HCT116 (cell line): ENCODE measurements at regions not wholly inside any gene's neighbourhood (a gene's known extent, or its start where the extent isn't known, plus 50 kb on each side); places are given as distances from the start of the nearest gene placed in this dataset.

Experiments
- ATAC-seq: fragments of 200-7000 bp; cut with Tn5 transposase; 2 replicates; pipeline ENCODE4 v1.9.1; 2020; ENCODE audit warnings: mild to moderate bottlenecking, moderate library complexity
- BruUV-seq: library from RNA; stranded (reverse); fragments of 400-500 nt; replicated peaks from 2 replicates; lab custom pipeline; 2021; lab: Mats Ljungman, UMichigan
- CTCF ChIA-PET: fragments of 300-600 bp; sonication (Branson Sonifier 250); formaldehyde crosslinking; loops from one replicate; lab custom pipeline; 2021; ENCODE audit warnings: antibody characterized with exemption; lab: Charles Lee
- POLR2A ChIA-PET: fragments of 300-600, 350-600 bp; sonication (Branson Sonifier 250); formaldehyde crosslinking; loops from one replicate; lab custom pipeline; 2021; ENCODE audit warnings: antibody characterized with exemption; lab: Charles Lee
- RAD21 ChIA-PET, 2 experiments: fragments of 300-600 bp; sonication (Branson Sonifier 250); formaldehyde crosslinking; loops; one replicate each; lab custom pipeline; 2023; ENCODE audit warnings: low total read pairs in 2 of 2; ENCODE audit not compliant: uncharacterized antibody in 2 of 2, unreplicated experiment in 2 of 2, low non-redundant PET in 1 of 2; lab: Charles Lee
- DNase-seq: peaks from one replicate; pipeline ENCODE4 v3.0.0-alpha.2; 2010; ENCODE audit warnings: low read depth, low spot score
- H2AFZ ChIP-seq: fragments of 200-600 bp; shearing (Covaris generic), sonication (generic); 2 replicates; pipeline ENCODE4 v1.6.1; 2017; ENCODE audit warnings: low read depth, mixed run types, mixed read lengths, antibody characterized with exemption, low read length; ENCODE audit not compliant: poor library complexity, severe bottlenecking
- H3K27ac ChIP-seq: 2 replicates; pipeline ENCODE4 v1.5.1; 2012; ENCODE audit warnings: low read depth, low read length
- H3K27me3 ChIP-seq: fragments of 200-600 bp; sonication (generic); 2 replicates; pipeline ENCODE4 v1.6.1; 2016; ENCODE audit warnings: mixed run types, low read length, mixed read lengths; ENCODE audit not compliant: insufficient read depth
- H3K36me3 ChIP-seq, 2 experiments: fragments of 200-500 bp in 1 of 2; fragments of 200-600 bp in 1 of 2; sonication (Bioruptor generic) in 1 of 2; sonication (generic) in 1 of 2; 2 replicates each; pipeline versions ENCODE4 v1.5.1 to v1.6.1; 2014 to 2016; ENCODE audit warnings: low read length in 2 of 2, inconsistent platforms in 1 of 2, mixed read lengths in 1 of 2, mixed run types in 1 of 2; ENCODE audit not compliant: insufficient read depth in 2 of 2, control insufficient read depth in 1 of 2
- H3K4me1 ChIP-seq, 2 experiments: fragments of 200-600 bp in 1 of 2; sonication (generic) in 1 of 2; 2 replicates each; pipeline versions ENCODE4 v1.5.1 to v1.6.1; 2012 to 2017; ENCODE audit warnings: low read length in 2 of 2, inconsistent platforms in 1 of 2, mild to moderate bottlenecking in 1 of 2, mixed read lengths in 1 of 2, mixed run types in 1 of 2, moderate library complexity in 1 of 2; ENCODE audit not compliant: insufficient read depth in 2 of 2, control insufficient read depth in 1 of 2
- H3K4me2 ChIP-seq: fragments of 200-600 bp; sonication (generic); 2 replicates; pipeline ENCODE4 v1.6.1; 2017; ENCODE audit warnings: mixed run types, low read length, mixed read lengths
- H3K4me3 ChIP-seq, 2 experiments: fragments of 200-600 bp in 1 of 2; sonication (generic) in 1 of 2; replicated peaks in 1 of 2; 2 replicates each; pipeline ENCODE4 v1.5.1; 2011 to 2016; ENCODE audit warnings: low read length in 2 of 2, control low read depth in 1 of 2, low read depth in 1 of 2, mild to moderate bottlenecking in 1 of 2, mixed read lengths in 1 of 2, mixed run types in 1 of 2
- H3K79me2 ChIP-seq: fragments of 200-600 bp; sonication (generic); 2 replicates; pipeline ENCODE4 v1.6.1; 2017; ENCODE audit warnings: mild to moderate bottlenecking, mixed run types, low read length, moderate library complexity, mixed read lengths; ENCODE audit not compliant: insufficient read depth
- H3K9ac ChIP-seq: fragments of 200-600 bp; sonication (generic); 2 replicates; pipeline ENCODE4 v1.6.1; 2016; ENCODE audit warnings: low read length, mixed read lengths
- H3K9me2 ChIP-seq: fragments of 200-600 bp; sonication (generic), shearing (Covaris generic); 2 replicates; pipeline ENCODE4 v1.6.1; 2017; ENCODE audit warnings: mixed run types, mild to moderate bottlenecking, moderate library complexity; ENCODE audit not compliant: insufficient read depth
- H3K9me3 ChIP-seq, 2 experiments: fragments of 200-500 bp in 1 of 2; fragments of 200-600 bp in 1 of 2; sonication (Bioruptor generic) in 1 of 2; sonication (generic) in 1 of 2; 2 replicates each; pipeline ENCODE4 v1.6.1; 2014 to 2017; ENCODE audit warnings: low read length in 2 of 2, mixed read lengths in 2 of 2, inconsistent platforms in 1 of 2, low read depth in 1 of 2, mild to moderate bottlenecking in 1 of 2, mixed run types in 1 of 2, moderate library complexity in 1 of 2; ENCODE audit not compliant: control insufficient read depth in 1 of 2, insufficient read depth in 1 of 2
- H4K20me1 ChIP-seq: fragments of 200-600 bp; sonication (generic), shearing (Covaris generic); 2 replicates; pipeline ENCODE4 v1.6.1; 2017; ENCODE audit warnings: mixed run types, mild to moderate bottlenecking, moderate library complexity; ENCODE audit not compliant: insufficient read depth
- CBX3 ChIP-seq: IDR thresholded peaks from 2 replicates; pipeline ENCODE4 v1.6.1; 2012; ENCODE audit warnings: low read depth
- CEBPB ChIP-seq: IDR thresholded peaks from 2 replicates; pipeline ENCODE4 v1.6.1; 2012; ENCODE audit warnings: low read depth
- EGR1 ChIP-seq: IDR thresholded peaks from 2 replicates; pipeline ENCODE4 v1.6.1; 2012; ENCODE audit warnings: low read depth
- ELF1 ChIP-seq: IDR thresholded peaks from 2 replicates; pipeline ENCODE4 v1.6.1; 2012; ENCODE audit warnings: low read depth, borderline replicate concordance
- EZH2 ChIP-seq: fragments of 200-600 bp; sonication (generic); IDR thresholded peaks from 2 replicates; pipeline ENCODE4 v1.6.1; 2017; ENCODE audit warnings: antibody characterized with exemption, mixed run types
- EZH2phosphoT487 ChIP-seq: fragments of 200-600 bp; IDR thresholded peaks from 2 replicates; pipeline ENCODE4 v1.6.1; 2018; ENCODE audit warnings: antibody characterized with exemption, borderline replicate concordance
- FOSL1 ChIP-seq: IDR thresholded peaks from 2 replicates; pipeline ENCODE4 v1.6.1; 2012; ENCODE audit warnings: low read depth
- POLR2A ChIP-seq: IDR thresholded peaks from 2 replicates; pipeline ENCODE4 v1.7.0; 2011; ENCODE audit warnings: borderline replicate concordance; ENCODE audit not compliant: insufficient read depth, insufficient read length; ENCODE audit errors: extremely low read depth
- RAD21 ChIP-seq: IDR thresholded peaks from 2 replicates; pipeline ENCODE4 v1.6.1; 2012; ENCODE audit warnings: low read depth, mild to moderate bottlenecking
- SIN3A ChIP-seq: IDR thresholded peaks from 2 replicates; pipeline ENCODE4 v1.6.1; 2012; ENCODE audit warnings: low read depth
- SP1 ChIP-seq: IDR thresholded peaks from 2 replicates; pipeline ENCODE4 v1.6.1; 2012; ENCODE audit warnings: low read depth
- intact Hi-C: fragments of 100-400 bp; cut with micrococcal nuclease; formaldehyde crosslinking; loops from 2 replicates; pipeline ENCODE4 v1.10.0; 2022
- TF ChIP-seq, protein P1 (sequence below): IDR thresholded peaks from 2 replicates; pipeline ENCODE4 v1.6.1; 2012; ENCODE audit warnings: low read depth
- TF ChIP-seq, protein P2 (sequence below): IDR thresholded peaks from 2 replicates; pipeline ENCODE4 v1.6.1; 2011; ENCODE audit warnings: mild to moderate bottlenecking, low read length, moderate library complexity; ENCODE audit not compliant: insufficient replicate concordance; ENCODE audit errors: extremely low read depth

DNA sequence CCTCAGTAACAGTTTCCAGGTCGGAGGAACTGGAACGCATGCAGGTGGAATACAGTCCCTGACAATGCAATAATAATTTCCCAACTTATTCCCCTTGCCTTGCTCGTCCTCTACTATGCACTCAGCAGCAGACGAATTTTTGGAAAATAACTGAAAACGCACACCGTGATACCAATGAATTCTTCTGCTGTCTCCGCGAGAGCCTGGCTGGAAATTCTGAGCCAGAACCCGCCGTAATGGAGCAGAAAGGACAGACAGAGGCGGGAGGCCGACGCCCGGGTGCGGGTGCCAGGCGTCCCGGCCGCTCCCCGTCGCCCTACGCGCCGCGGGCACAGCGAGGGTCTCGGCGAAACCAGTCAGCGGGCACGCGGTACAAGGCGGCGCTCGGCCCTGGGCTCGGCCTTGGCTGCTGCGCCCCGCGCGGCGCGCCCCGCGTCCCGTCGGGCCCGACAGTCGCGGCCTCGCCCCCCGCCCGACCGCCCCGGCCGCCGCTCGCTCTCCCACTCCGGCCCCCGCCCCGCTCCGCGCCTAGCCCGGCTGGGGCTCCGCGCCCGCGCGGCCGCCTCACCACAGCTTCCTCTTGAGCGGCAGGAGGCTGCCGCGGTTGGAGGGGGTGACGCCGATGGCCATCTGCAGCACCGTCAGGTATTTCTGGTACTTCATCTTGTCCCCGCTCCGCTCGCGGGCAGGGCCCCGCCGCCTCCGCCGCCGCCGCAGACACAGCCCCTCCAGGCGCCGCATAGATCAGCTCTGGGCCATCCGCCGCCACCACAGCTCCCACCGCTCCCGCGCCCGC lies 114.5 kb upstream of the GOLGA8J start:
- intact Hi-C loops = no loop called here
- DNase-seq (no peak), ATAC-seq (no peak)
- POLR2A ChIA-PET = no interaction called here
- RAD21 ChIA-PET = no interaction called here
- H3K9me2 ChIP-seq = no peaks in the 10 kb centered on the region
- no peak overlapping the region for H3K4me2 ChIP-seq
- H3K36me3 ChIP-seq = no peaks in the 10 kb centered on the region
- BruUV-seq = no TSS peak
- no peaks in the 10 kb centered on the region for H3K79me2 ChIP-seq
- no peak overlapping the region for H3K27ac ChIP-seq
- CTCF ChIA-PET = no interaction called here
- H2AFZ ChIP-seq = no peak overlapping the region
- no peaks in the 10 kb centered on the region for H4K20me1 ChIP-seq
- TF ChIP-seq CEBPB (no peak), EZH2phosphoT487 (no peak), SIN3A (no peak), SP1 (no peak), ELF1 (no peak), EZH2 (no peak), EGR1 (no peak), POLR2A (no peak), FOSL1 (no peak), RAD21 (no peak)
- TF ChIP-seq, all 23 proteins: peak for 0
- Histone ChIP-seq H3K27me3 (no peaks in the 10 kb centered on the region), H3K4me3 (no peak overlapping the region), H3K9ac (no peak overlapping the region), H3K4me1 (no peaks in the 10 kb centered on the region), H3K9me3 (no peaks in the 10 kb centered on the region)

DNA sequence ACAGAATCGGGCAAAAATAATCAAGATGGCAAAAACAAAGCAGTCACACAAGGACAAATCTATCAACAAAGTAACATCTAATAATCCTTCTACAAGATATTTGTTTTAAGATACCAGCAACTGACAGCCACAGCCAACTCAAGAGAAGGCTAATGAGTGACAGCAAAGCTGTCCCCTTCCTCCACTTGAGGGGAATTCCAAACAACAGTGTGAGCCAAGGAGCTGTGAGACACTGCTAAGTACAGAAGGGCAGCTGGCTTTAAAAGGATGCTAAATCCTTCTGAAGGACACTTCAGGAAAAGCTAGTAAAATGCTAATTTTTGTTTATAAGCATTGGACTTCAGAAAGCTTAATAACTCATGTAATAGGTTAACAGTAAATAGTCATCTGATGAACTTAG lies 120.3 kb upstream of the GOLGA8J start:
- ChIA-PET POLR2A (no interaction called here), RAD21 (interaction anchor here in 1 of 2 experiments (0.5 kb wide), 1 partner anchor 248 kb away, joined by 6 read pairs; no protein-coding TSS in a partner anchor), CTCF (no interaction called here)
- ATAC-seq (no peak), DNase-seq (no peak)
- H3K9ac ChIP-seq = no peak overlapping the region
- intact Hi-C loops = no loop called here
- H3K4me2 ChIP-seq = no peak overlapping the region
- H3K4me3 ChIP-seq = no peak overlapping the region
- no TSS peak for BruUV-seq
- no peaks in the 10 kb centered on the region for H3K79me2 ChIP-seq
- no peak overlapping the region for H2AFZ ChIP-seq
- no peaks in the 10 kb centered on the region for H3K36me3 ChIP-seq
- H3K27me3 ChIP-seq = no peaks in the 10 kb centered on the region
- no peaks in the 10 kb centered on the region for H3K9me2 ChIP-seq
- no peaks in the 10 kb centered on the region for H3K4me1 ChIP-seq
- no peaks in the 10 kb centered on the region for H4K20me1 ChIP-seq
- no peaks in the 10 kb centered on the region for H3K9me3 ChIP-seq
- H3K27ac ChIP-seq = no peak overlapping the region
- TF ChIP-seq POLR2A (no peak), FOSL1 (no peak), RAD21 (no peak), SIN3A (no peak), SP1 (no peak), CBX3 (no peak)
- TF ChIP-seq, protein P1, sequence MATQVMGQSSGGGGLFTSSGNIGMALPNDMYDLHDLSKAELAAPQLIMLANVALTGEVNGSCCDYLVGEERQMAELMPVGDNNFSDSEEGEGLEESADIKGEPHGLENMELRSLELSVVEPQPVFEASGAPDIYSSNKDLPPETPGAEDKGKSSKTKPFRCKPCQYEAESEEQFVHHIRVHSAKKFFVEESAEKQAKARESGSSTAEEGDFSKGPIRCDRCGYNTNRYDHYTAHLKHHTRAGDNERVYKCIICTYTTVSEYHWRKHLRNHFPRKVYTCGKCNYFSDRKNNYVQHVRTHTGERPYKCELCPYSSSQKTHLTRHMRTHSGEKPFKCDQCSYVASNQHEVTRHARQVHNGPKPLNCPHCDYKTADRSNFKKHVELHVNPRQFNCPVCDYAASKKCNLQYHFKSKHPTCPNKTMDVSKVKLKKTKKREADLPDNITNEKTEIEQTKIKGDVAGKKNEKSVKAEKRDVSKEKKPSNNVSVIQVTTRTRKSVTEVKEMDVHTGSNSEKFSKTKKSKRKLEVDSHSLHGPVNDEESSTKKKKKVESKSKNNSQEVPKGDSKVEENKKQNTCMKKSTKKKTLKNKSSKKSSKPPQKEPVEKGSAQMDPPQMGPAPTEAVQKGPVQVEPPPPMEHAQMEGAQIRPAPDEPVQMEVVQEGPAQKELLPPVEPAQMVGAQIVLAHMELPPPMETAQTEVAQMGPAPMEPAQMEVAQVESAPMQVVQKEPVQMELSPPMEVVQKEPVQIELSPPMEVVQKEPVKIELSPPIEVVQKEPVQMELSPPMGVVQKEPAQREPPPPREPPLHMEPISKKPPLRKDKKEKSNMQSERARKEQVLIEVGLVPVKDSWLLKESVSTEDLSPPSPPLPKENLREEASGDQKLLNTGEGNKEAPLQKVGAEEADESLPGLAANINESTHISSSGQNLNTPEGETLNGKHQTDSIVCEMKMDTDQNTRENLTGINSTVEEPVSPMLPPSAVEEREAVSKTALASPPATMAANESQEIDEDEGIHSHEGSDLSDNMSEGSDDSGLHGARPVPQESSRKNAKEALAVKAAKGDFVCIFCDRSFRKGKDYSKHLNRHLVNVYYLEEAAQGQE = no peak
- TF ChIP-seq, protein P2, sequence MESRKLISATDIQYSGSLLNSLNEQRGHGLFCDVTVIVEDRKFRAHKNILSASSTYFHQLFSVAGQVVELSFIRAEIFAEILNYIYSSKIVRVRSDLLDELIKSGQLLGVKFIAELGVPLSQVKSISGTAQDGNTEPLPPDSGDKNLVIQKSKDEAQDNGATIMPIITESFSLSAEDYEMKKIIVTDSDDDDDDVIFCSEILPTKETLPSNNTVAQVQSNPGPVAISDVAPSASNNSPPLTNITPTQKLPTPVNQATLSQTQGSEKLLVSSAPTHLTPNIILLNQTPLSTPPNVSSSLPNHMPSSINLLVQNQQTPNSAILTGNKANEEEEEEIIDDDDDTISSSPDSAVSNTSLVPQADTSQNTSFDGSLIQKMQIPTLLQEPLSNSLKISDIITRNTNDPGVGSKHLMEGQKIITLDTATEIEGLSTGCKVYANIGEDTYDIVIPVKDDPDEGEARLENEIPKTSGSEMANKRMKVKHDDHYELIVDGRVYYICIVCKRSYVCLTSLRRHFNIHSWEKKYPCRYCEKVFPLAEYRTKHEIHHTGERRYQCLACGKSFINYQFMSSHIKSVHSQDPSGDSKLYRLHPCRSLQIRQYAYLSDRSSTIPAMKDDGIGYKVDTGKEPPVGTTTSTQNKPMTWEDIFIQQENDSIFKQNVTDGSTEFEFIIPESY = no peak
